ENCODE measurements at regions not wholly inside any gene's neighbourhood (a gene's known extent, or its start where the extent isn't known, plus 50 kb on each side); places are given as distances from the start of the nearest gene placed in this dataset.

DNA sequence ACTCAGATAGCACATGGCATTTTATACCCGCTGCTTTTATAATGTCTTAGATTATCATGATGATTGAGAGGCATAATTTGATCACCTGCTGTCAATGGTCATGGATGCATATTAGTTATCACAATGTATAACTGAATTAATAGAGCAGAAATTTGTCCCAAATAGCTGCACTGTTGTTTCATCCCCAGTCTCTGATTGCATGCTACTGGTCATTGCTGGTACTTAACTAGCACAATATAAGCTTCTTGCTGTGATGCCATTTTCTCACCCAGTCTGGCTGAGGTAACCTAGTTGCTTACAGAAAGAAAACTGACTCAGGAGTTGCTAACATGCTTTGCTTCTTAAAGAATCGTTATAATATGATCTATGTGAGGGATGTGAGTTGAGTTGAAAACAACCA is 76.8 kb upstream of the PLEKHA5 start:
- FAIRE-seq (no peak), DNase-seq (ENCODE audit: insufficient read length, low spot score) (no peak)
- TF ChIP-seq, protein P1, sequence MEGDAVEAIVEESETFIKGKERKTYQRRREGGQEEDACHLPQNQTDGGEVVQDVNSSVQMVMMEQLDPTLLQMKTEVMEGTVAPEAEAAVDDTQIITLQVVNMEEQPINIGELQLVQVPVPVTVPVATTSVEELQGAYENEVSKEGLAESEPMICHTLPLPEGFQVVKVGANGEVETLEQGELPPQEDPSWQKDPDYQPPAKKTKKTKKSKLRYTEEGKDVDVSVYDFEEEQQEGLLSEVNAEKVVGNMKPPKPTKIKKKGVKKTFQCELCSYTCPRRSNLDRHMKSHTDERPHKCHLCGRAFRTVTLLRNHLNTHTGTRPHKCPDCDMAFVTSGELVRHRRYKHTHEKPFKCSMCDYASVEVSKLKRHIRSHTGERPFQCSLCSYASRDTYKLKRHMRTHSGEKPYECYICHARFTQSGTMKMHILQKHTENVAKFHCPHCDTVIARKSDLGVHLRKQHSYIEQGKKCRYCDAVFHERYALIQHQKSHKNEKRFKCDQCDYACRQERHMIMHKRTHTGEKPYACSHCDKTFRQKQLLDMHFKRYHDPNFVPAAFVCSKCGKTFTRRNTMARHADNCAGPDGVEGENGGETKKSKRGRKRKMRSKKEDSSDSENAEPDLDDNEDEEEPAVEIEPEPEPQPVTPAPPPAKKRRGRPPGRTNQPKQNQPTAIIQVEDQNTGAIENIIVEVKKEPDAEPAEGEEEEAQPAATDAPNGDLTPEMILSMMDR (IDR thresholded peaks at IDR 0.05; ENCODE audit: insufficient read depth, missing control alignments) = no peak

DNA sequence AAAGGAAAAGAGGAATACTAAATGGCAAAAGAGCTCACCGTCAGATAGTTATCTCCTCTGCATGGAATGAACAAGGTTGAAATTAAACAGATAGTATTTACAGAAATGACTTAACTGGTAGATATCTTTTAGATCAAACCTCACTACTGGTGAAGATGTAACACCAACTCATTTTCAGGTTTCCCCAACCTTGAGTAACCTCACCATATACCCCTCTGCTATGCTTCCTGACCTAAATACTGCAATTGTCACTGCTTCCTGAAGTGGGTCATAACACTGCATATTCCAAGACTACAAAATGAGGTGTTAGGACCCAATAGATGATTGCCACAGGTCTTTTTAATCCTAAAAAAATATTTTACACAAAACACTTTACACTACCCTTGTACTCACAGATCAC is 76.3 kb upstream of the PLEKHA5 start:
- TF ChIP-seq, protein P1 (IDR thresholded peaks at IDR 0.05; ENCODE audit: insufficient read depth, missing control alignments) = no peak
- no peak for FAIRE-seq
- no peak for DNase-seq (ENCODE audit: insufficient read length, low spot score)

DNA sequence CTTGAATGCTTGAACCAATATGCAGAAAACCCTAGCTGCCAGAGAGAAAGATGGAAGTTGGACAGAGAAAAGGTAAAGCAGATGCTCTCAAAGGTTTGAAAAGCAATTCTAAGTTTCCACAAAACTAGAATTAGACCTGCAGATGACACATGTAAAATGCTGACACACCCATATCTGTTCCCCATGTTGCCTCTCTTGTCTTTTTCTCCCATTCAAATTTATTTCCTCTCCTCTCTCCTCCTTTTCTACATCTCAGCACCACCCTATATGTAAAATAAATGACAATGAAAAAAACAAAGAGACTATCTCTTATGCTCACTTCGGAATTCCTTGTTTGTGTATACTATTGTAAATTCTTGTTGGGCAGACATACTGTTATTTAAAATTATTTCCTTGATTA is 75.5 kb upstream of the PLEKHA5 start:
- DNase-seq (ENCODE audit: insufficient read length, low spot score) (no peak), FAIRE-seq (no peak)
- TF ChIP-seq, protein P1 (IDR thresholded peaks at IDR 0.05; ENCODE audit: insufficient read depth, missing control alignments) = no peak

DNA sequence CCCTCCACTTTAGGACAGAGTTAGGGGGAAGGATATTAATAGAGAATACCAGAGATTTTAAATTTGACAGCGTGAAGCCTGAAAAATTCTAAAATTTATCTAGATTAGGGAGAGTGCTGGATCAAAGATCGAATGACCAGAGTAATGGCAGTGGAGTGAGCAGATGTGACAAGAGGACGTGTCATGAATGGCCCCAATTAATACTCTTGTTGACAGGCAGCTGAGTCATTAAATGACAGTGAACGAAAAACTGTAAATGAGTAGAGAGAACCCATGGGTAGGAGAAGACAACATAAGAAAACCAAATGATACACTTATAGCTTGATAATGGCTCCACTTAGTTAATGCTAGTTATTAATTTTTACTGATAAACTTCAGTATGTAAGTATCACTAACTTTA is 73.9 kb upstream of the PLEKHA5 start:
- DNase-seq (ENCODE audit: insufficient read length, low spot score) (no peak), FAIRE-seq (no peak)
- TF ChIP-seq, protein P1 (IDR thresholded peaks at IDR 0.05; ENCODE audit: insufficient read depth, missing control alignments) = no peak

DNA sequence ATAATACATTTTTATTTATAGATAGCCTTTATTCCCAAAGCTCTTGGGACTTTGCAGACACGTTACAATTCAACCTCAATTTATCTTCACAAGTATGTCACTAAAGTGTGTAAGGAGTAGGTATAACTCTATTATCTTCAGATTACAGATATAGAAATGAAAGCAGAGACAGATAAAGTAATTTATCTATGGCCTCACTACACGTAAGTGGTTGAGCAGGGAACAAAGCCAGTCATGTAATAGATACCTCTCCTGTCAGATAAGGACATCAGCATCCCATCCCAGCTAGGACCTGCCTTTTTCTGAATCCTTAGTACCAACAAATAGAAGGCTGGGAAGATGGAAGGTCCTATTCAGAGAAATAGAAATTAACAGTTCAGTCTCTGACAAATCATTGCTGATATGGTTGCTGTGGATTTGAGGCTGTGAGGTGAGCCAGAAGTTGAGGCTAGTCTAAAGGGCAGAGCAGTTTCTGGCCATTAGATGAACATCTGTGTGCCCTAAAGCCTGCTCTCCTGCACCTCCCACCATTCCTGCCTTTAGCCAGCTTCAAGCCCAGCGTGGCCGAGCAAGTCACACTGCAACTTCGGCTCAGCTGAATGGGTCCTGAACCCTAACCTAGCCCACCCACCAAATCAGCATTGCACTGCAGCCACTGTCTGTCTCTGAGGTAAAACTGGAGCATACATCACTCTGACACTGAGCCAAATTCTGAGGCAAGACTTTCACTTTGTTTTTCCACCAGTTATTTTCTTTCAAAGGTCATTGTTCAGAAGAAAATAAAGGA is 71.1 kb upstream of the PLEKHA5 start:
- DNase-seq (ENCODE audit: insufficient read length, low spot score) (no peak), FAIRE-seq (no peak)
- TF ChIP-seq, protein P1 (IDR thresholded peaks at IDR 0.05; ENCODE audit: insufficient read depth, missing control alignments) = no peak

DNA sequence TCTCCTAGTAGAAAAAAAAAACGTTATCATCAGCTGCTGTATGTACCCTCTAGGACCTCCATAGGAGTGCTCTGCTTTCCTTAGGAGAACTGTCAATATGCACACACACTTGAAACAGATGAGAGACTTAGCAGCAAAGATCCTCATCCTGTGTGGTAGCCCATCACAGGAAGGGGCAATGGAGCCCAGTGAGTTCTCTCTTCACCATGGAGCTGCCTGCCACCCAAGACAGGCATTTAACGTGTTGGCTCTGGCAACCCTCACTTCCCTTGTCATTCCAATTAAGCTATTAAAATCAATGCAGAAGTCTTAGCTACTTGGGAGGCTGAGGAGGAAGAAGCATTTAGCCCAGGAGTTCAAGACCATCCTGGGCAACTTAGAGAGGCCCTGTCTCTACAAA is 64.8 kb upstream of the PLEKHA5 start:
- TF ChIP-seq, protein P1 (IDR thresholded peaks at IDR 0.05; ENCODE audit: insufficient read depth, missing control alignments) = no peak
- DNase-seq (ENCODE audit: insufficient read length, low spot score) (no peak), FAIRE-seq (no peak)

DNA sequence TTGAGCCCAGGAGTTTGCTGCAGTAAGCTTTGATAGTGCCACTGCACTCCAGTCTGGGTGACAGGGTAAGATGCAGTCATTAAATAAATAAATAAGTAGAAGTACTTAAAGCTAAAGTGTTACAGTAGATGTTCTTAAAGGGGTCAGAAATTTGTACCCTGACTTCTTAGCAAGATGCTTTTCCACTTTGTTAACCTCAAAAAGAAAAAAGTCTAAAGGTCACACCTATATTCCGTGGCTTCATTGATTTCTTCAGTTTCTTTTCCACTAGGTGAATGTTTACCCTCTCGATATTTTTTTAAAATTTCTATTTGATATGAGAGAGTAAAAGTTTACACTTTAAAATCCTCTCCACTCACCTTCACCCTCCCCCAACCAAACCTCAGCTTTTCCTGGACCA is 64.3 kb upstream of the PLEKHA5 start:
- no peak for FAIRE-seq
- TF ChIP-seq, protein P1 (IDR thresholded peaks at IDR 0.05; ENCODE audit: insufficient read depth, missing control alignments) = no peak
- DNase-seq (ENCODE audit: insufficient read length, low spot score) = no peak

Data from D721Med (cell line).